NT2/D1 (cell line): ENCODE measurements at regions not wholly inside any gene's neighbourhood (a gene's known extent, or its start where the extent isn't known, plus 50 kb on each side); places are given as distances from the start of the nearest gene placed in this dataset.

Experiments
- DNase-seq: peaks from one replicate; pipeline ENCODE4 v3.0.0-alpha.2; 2011; ENCODE audit warnings: low read depth, low spot score
- H3K27me3 ChIP-seq: 2 replicates; pipeline ENCODE4 v1.6.0; 2011; ENCODE audit warnings: mild to moderate bottlenecking; ENCODE audit not compliant: insufficient read length, insufficient read depth
- H3K36me3 ChIP-seq: 2 replicates; pipeline ENCODE4 v1.6.1; 2011; ENCODE audit warnings: mild to moderate bottlenecking, low read length, mixed read lengths; ENCODE audit not compliant: insufficient read depth, insufficient read length
- H3K4me1 ChIP-seq: 2 replicates; pipeline ENCODE4 v1.5.1; 2011; ENCODE audit not compliant: insufficient read depth, insufficient read length
- H3K4me3 ChIP-seq: 2 replicates; pipeline ENCODE4 v1.5.1; 2011; ENCODE audit warnings: low read depth; ENCODE audit not compliant: insufficient read length
- H3K9ac ChIP-seq: 2 replicates; pipeline ENCODE4 v1.6.0; 2011; ENCODE audit warnings: low read depth; ENCODE audit not compliant: insufficient read length
- H3K9me3 ChIP-seq: 2 replicates; pipeline ENCODE4 v1.5.1; 2011; ENCODE audit warnings: mild to moderate bottlenecking, low read length; ENCODE audit not compliant: insufficient read depth
- SUZ12 ChIP-seq: IDR thresholded peaks from 2 replicates; pipeline ENCODE4 v1.6.1; 2011; ENCODE audit not compliant: insufficient read length, insufficient read depth; ENCODE audit errors: extremely low read depth
- YY1 ChIP-seq: IDR thresholded peaks from 2 replicates; pipeline ENCODE4 v1.6.1; 2011; ENCODE audit not compliant: insufficient read length, insufficient read depth
- ZNF274 ChIP-seq: IDR thresholded peaks from 2 replicates; pipeline ENCODE4 v1.6.1; 2011; ENCODE audit warnings: mild to moderate bottlenecking, low read depth, low read length

- no peak overlapping the region for H3K9ac ChIP-seq
- DNase-seq = no peak
Measured at GRCh38 chr1:57897581-57897980, 473.7 kb upstream of the DAB1 start.

GRCh38 chr1:57894315-57894714 is 470.5 kb upstream of the DAB1 start:
- Histone ChIP-seq H3K27me3 (no peaks in the 10 kb centered on the region), H3K9ac (no peak overlapping the region), H3K4me3 (no peak overlapping the region), H3K9me3 (no peaks in the 10 kb centered on the region), H3K36me3 (no peaks in the 10 kb centered on the region), H3K4me1 (peaks cover 3% of the 10 kb centered on the region)
- TF ChIP-seq ZNF274 = no peak
- no peak for TF ChIP-seq SUZ12
- no peak for TF ChIP-seq YY1
- DNase-seq = peak; percentile 9

More at GRCh38 chr1:57897581-57897980, 473.7 kb upstream of the DAB1 start:
- no peaks in the 10 kb centered on the region for H3K9me3 ChIP-seq
- TF ChIP-seq SUZ12 = no peak
- no peak for TF ChIP-seq YY1
- TF ChIP-seq ZNF274 = no peak
- H3K4me3 ChIP-seq = no peak overlapping the region
- no peaks in the 10 kb centered on the region for H3K36me3 ChIP-seq
- peaks cover 3% of the 10 kb centered on the region for H3K4me1 ChIP-seq
- H3K27me3 ChIP-seq = no peaks in the 10 kb centered on the region

GRCh38 chr1:57889676-57890320 is 465.9 kb upstream of the DAB1 start:
- no peak for DNase-seq
- Histone ChIP-seq H3K9me3 (no peaks in the 10 kb centered on the region), H3K9ac (no peak overlapping the region), H3K27me3 (no peaks in the 10 kb centered on the region), H3K36me3 (no peaks in the 10 kb centered on the region), H3K4me1 (no peaks in the 10 kb centered on the region), H3K4me3 (no peak overlapping the region)
- TF ChIP-seq YY1 = no peak

GRCh38 chr1:57887964-57888491 is 464.2 kb upstream of the DAB1 start:
- no peak for DNase-seq
- no peaks in the 10 kb centered on the region for H3K9me3 ChIP-seq
- H3K4me3 ChIP-seq = no peak overlapping the region
- no peak for TF ChIP-seq SUZ12
- no peak for TF ChIP-seq ZNF274
- TF ChIP-seq YY1 = no peak
- no peaks in the 10 kb centered on the region for H3K4me1 ChIP-seq
- no peaks in the 10 kb centered on the region for H3K36me3 ChIP-seq
- no peak overlapping the region for H3K9ac ChIP-seq
- H3K27me3 ChIP-seq = no peaks in the 10 kb centered on the region

- TF ChIP-seq SUZ12 (no peak), ZNF274 (no peak), YY1 (no peak)
- no peaks in the 10 kb centered on the region for H3K9me3 ChIP-seq
- no peaks in the 10 kb centered on the region for H3K36me3 ChIP-seq
- no peaks in the 10 kb centered on the region for H3K27me3 ChIP-seq
- H3K4me3 ChIP-seq = no peak overlapping the region
- no peak overlapping the region for H3K9ac ChIP-seq
- no peak for DNase-seq
- no peaks in the 10 kb centered on the region for H3K4me1 ChIP-seq
Measured at GRCh38 chr1:57886376-57886775, 462.5 kb upstream of the DAB1 start.

GRCh38 chr1:57883642-57883995 is 459.8 kb upstream of the DAB1 start:
- no peaks in the 10 kb centered on the region for H3K4me1 ChIP-seq

GRCh38 chr1:57882934-57883641 is 459.2 kb upstream of the DAB1 start:
- no peak for DNase-seq
- H3K9me3 ChIP-seq = no peaks in the 10 kb centered on the region
- H3K27me3 ChIP-seq = no peaks in the 10 kb centered on the region
- no peak overlapping the region for H3K4me3 ChIP-seq
- no peaks in the 10 kb centered on the region for H3K4me1 ChIP-seq
- H3K9ac ChIP-seq = no peak overlapping the region
- no peaks in the 10 kb centered on the region for H3K36me3 ChIP-seq
- no peak for TF ChIP-seq ZNF274
- no peak for TF ChIP-seq SUZ12
- TF ChIP-seq YY1 = no peak

More at GRCh38 chr1:57883642-57883995, 459.8 kb upstream of the DAB1 start:
- no peak for TF ChIP-seq SUZ12
- TF ChIP-seq ZNF274 = no peak
- TF ChIP-seq YY1 = no peak
- H3K27me3 ChIP-seq = no peaks in the 10 kb centered on the region
- H3K4me3 ChIP-seq = no peak overlapping the region
- H3K36me3 ChIP-seq = no peaks in the 10 kb centered on the region
- no peak overlapping the region for H3K9ac ChIP-seq
- H3K9me3 ChIP-seq = no peaks in the 10 kb centered on the region
- no peak for DNase-seq
